ENCODE measurements at regions not wholly inside any gene's neighbourhood (a gene's known extent, or its start where the extent isn't known, plus 50 kb on each side); places are given as distances from the start of the nearest gene placed in this dataset.

- no peaks in the 10 kb centered on the region for H3K9me3 ChIP-seq
- TF ChIP-seq POLR2AphosphoS5 (IDR thresholded peaks at IDR 0.05): no peak
- H3K27me3 ChIP-seq (replicated peaks in 1 of 7): no peaks in the 10 kb centered on the region
- no peak overlapping the region for H3K4me3 ChIP-seq
- no peak for DNase-seq
- no peaks in the 10 kb centered on the region for H3K4me1 ChIP-seq
- H3K36me3 ChIP-seq: no peaks in the 10 kb centered on the region
- intact Hi-C loops (cut with DNase I; ENCODE audit: low total_unique reads): no loop called here
- no peak overlapping the region for H3K27ac ChIP-seq
- 80 to 90% (median 83%) methylated on average over 5 of the region's 5 CpGs for WGBS, 5 donors
These were observed 517.4 kb downstream of the RAB28 start for GRCh38 chr4:12966726-12967125.

GRCh38 chr4:12965334-12965733 is 518.8 kb downstream of the RAB28 start:
- Histone ChIP-seq H3K4me1 (no peaks in the 10 kb centered on the region), H3K4me3 (no peak overlapping the region), H3K9me3 (no peaks in the 10 kb centered on the region), H3K27ac (no peak overlapping the region), H3K36me3 (no peaks in the 10 kb centered on the region), H3K27me3 (replicated peaks in 1 of 7) (no peaks in the 10 kb centered on the region)
- DNase-seq: no peak
- 46 to 59% (median 57%) methylated on average over 4 of the region's 4 CpGs for WGBS, 5 donors
- TF ChIP-seq POLR2AphosphoS5 (IDR thresholded peaks at IDR 0.05) (no peak), CTCF (IDR thresholded peaks at IDR 0.05 in 8 of 11, conservative IDR thresholded peaks at IDR 0.05 in 3 of 11) (no peak), POLR2A (IDR thresholded peaks at IDR 0.05) (no peak)
- intact Hi-C loops (cut with DNase I; ENCODE audit: low total_unique reads): no loop called here

GRCh38 chr4:12963912-12964311 is 520.2 kb downstream of the RAB28 start:
- Histone ChIP-seq H3K36me3 (no peaks in the 10 kb centered on the region), H3K9me3 (no peaks in the 10 kb centered on the region), H3K4me1 (no peaks in the 10 kb centered on the region), H3K4me3 (no peak overlapping the region), H3K27ac (no peak overlapping the region), H3K27me3 (replicated peaks in 1 of 7) (no peaks in the 10 kb centered on the region)
- WGBS, 5 donors: 72 to 97% (median 84%) methylated on average over 1 of the region's 1 CpG
- TF ChIP-seq POLR2A (IDR thresholded peaks at IDR 0.05) (no peak), POLR2AphosphoS5 (IDR thresholded peaks at IDR 0.05) (no peak), CTCF (IDR thresholded peaks at IDR 0.05 in 8 of 11, conservative IDR thresholded peaks at IDR 0.05 in 3 of 11) (no peak)
- intact Hi-C loops (cut with DNase I; ENCODE audit: low total_unique reads): no loop called here
- no peak for DNase-seq

- H3K27ac ChIP-seq: no peak overlapping the region
- intact Hi-C loops (cut with DNase I; ENCODE audit: low total_unique reads): no loop called here
- H3K9me3 ChIP-seq: no peaks in the 10 kb centered on the region
- no peak for DNase-seq
- no peaks in the 10 kb centered on the region for H3K36me3 ChIP-seq
- H3K4me1 ChIP-seq: no peaks in the 10 kb centered on the region
- H3K4me3 ChIP-seq: no peak overlapping the region
- H3K27me3 ChIP-seq (replicated peaks in 1 of 7): no peaks in the 10 kb centered on the region
- no peak for TF ChIP-seq POLR2AphosphoS5 (IDR thresholded peaks at IDR 0.05)
- no peak for TF ChIP-seq CTCF (IDR thresholded peaks at IDR 0.05 in 8 of 11, conservative IDR thresholded peaks at IDR 0.05 in 3 of 11)
- no peak for TF ChIP-seq POLR2A (IDR thresholded peaks at IDR 0.05)
These were observed 520.8 kb downstream of the RAB28 start for GRCh38 chr4:12963291-12963690.

GRCh38 chr4:12961713-12962112 is 522.4 kb downstream of the RAB28 start:
- intact Hi-C loops (cut with DNase I; ENCODE audit: low total_unique reads): no loop called here
- 79 to 86% (median 82%) methylated on average over 2 of the region's 2 CpGs for WGBS, 5 donors
- no peak overlapping the region for H3K27ac ChIP-seq

More at GRCh38 chr4:12961713-12962112, 522.4 kb downstream of the RAB28 start:
- TF ChIP-seq POLR2AphosphoS5 (IDR thresholded peaks at IDR 0.05) (no peak), POLR2A (IDR thresholded peaks at IDR 0.05) (no peak), CTCF (IDR thresholded peaks at IDR 0.05 in 8 of 11, conservative IDR thresholded peaks at IDR 0.05 in 3 of 11) (no peak)
- Histone ChIP-seq H3K9me3 (no peaks in the 10 kb centered on the region), H3K4me3 (no peak overlapping the region), H3K27me3 (replicated peaks in 1 of 7) (no peaks in the 10 kb centered on the region), H3K4me1 (no peaks in the 10 kb centered on the region), H3K36me3 (no peaks in the 10 kb centered on the region)
- DNase-seq: no peak
